Chondrocyte (in vitro differentiated cells): ENCODE measurements at regions not wholly inside any gene's neighbourhood (a gene's known extent, or its start where the extent isn't known, plus 50 kb on each side); places are given as distances from the start of the nearest gene placed in this dataset.
"Not testable (repeated sequence)": the region's sequence is repeated elsewhere in the genome, so short reads cannot be mapped to it uniquely, and the experiment has no call there.

Source experiments
- DNase-seq: peaks from one replicate; pipeline ENCODE4 v3.0.0; 2021; ENCODE audit warnings: mixed read lengths, low spot score
- H3K27ac Mint-ChIP-seq: one replicate; pipeline ENCODE4 v1.8.0; 2021; ENCODE audit warnings: mild to moderate bottlenecking, moderate library complexity, mixed read lengths; ENCODE audit not compliant: unreplicated experiment
- H3K27me3 Mint-ChIP-seq: 2 replicates; pipeline ENCODE4 v1.8.0; 2021; ENCODE audit warnings: low read depth, mixed read lengths
- H3K36me3 Mint-ChIP-seq: 2 replicates; pipeline ENCODE4 v1.8.0; 2021; ENCODE audit warnings: low read depth, mixed read lengths
- H3K4me1 Mint-ChIP-seq: 2 replicates; pipeline ENCODE4 v1.8.0; 2021; ENCODE audit warnings: low read depth, mild to moderate bottlenecking, mixed read lengths
- H3K4me3 Mint-ChIP-seq: one replicate; pipeline ENCODE4 v1.8.0; 2021; ENCODE audit warnings: mild to moderate bottlenecking, moderate library complexity, mixed read lengths; ENCODE audit not compliant: unreplicated experiment
- H3K9me3 Mint-ChIP-seq: 2 replicates; pipeline ENCODE4 v1.8.0; 2021; ENCODE audit warnings: low read depth, mixed read lengths
- CTCF ChIP-seq: fragments of 200-600 bp; sonication (generic); IDR thresholded peaks from 2 replicates; pipeline ENCODE4 v1.5.0; 2021; ENCODE audit warnings: antibody characterized with exemption, mild to moderate bottlenecking, moderate library complexity

GRCh38 chr19:23475477-23475876 lies 80.2 kb upstream of the ZNF91 start:
- Mint-ChIP-seq H3K27me3 (no peaks in the 10 kb centered on the region), H3K4me1 (no peaks in the 10 kb centered on the region), H3K4me3 (no peak overlapping the region), H3K9me3 (peaks cover 50% of the 10 kb centered on the region), H3K36me3 (no peaks in the 10 kb centered on the region), H3K27ac (no peak overlapping the region)
- no peak for DNase-seq
- TF ChIP-seq CTCF: no peak

- Mint-ChIP-seq H3K27ac (no peak overlapping the region), H3K4me3 (no peak overlapping the region), H3K9me3 (peaks cover 52% of the 10 kb centered on the region), H3K4me1 (no peaks in the 10 kb centered on the region), H3K27me3 (no peaks in the 10 kb centered on the region), H3K36me3 (peaks cover 1% of the 10 kb centered on the region)
- DNase-seq: no peak
- no peak for TF ChIP-seq CTCF
Observed at GRCh38 chr19:23474761-23475160, 79.5 kb upstream of the ZNF91 start.

DNA sequence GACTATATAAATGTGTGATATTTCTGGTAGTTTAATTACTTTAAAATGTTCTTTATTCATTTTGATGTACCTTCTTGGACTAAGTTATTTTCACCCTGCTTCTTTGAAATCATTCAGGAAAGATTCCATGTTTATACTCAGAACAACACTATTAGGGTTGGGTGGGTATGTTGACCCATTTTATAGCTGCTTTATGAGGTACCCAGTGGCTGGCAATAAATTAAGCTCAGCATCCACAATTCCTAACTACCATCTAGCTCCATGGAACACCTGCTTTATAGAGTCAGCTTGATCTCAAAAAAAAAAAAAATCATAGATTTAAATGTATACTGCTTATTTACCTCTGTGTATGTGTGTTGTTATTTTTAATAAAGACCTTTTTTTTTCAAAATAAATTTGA lies 78.9 kb upstream of the ZNF91 start:
- Mint-ChIP-seq H3K4me1 (no peaks in the 10 kb centered on the region), H3K36me3 (peaks cover 3% of the 10 kb centered on the region), H3K27ac (no peak overlapping the region), H3K27me3 (no peaks in the 10 kb centered on the region), H3K9me3 (peaks cover 56% of the 10 kb centered on the region), H3K4me3 (no peak overlapping the region)
- DNase-seq: no peak
- TF ChIP-seq CTCF: no peak

- H3K4me1 Mint-ChIP-seq: no peaks in the 10 kb centered on the region
- peaks cover 69% of the 10 kb centered on the region for H3K9me3 Mint-ChIP-seq
- TF ChIP-seq CTCF: no peak
- no peak overlapping the region for H3K4me3 Mint-ChIP-seq
- peaks cover 6% of the 10 kb centered on the region for H3K36me3 Mint-ChIP-seq
- no peaks in the 10 kb centered on the region for H3K27me3 Mint-ChIP-seq
- DNase-seq: no peak
- no peak overlapping the region for H3K27ac Mint-ChIP-seq
Observed at GRCh38 chr19:23470873-23471545, 75.7 kb upstream of the ZNF91 start.

GRCh38 chr19:23464349-23464748 lies 69.1 kb upstream of the ZNF91 start:
- H3K9me3 Mint-ChIP-seq: peaks cover 84% of the 10 kb centered on the region
- H3K4me3 Mint-ChIP-seq, H3K27me3 Mint-ChIP-seq, DNase-seq, H3K36me3 Mint-ChIP-seq, H3K4me1 Mint-ChIP-seq, H3K27ac Mint-ChIP-seq: not testable (repeated sequence)

- no peak for TF ChIP-seq CTCF
- H3K4me3 Mint-ChIP-seq: no peak overlapping the region
- peaks cover 76% of the 10 kb centered on the region for H3K9me3 Mint-ChIP-seq
- H3K4me1 Mint-ChIP-seq: no peaks in the 10 kb centered on the region
- DNase-seq: no peak
- no peak overlapping the region for H3K27ac Mint-ChIP-seq
- no peaks in the 10 kb centered on the region for H3K27me3 Mint-ChIP-seq
- no peaks in the 10 kb centered on the region for H3K36me3 Mint-ChIP-seq
Observed at GRCh38 chr19:23461120-23461519, 65.8 kb upstream of the ZNF91 start.
